HG02973 (cell line): ENCODE measurements at regions not wholly inside any gene's neighbourhood (a gene's known extent, or its start where the extent isn't known, plus 50 kb on each side); places are given as distances from the start of the nearest gene placed in this dataset.

Experiments
- ATAC-seq: cut with Tn5 transposase; IDR thresholded peaks from one replicate; pipeline ENCODE4 v1.9.1; 2021; ENCODE audit warnings: moderate library complexity; ENCODE audit not compliant: unreplicated experiment

GRCh38 chr7:9958486-9958885, 1015.2 kb upstream of the PHF14 start:
- ATAC-seq, result no peak

- no peak for ATAC-seq
Measured at GRCh38 chr7:9960460-9960859, 1013.2 kb upstream of the PHF14 start.

GRCh38 chr7:9961161-9961922, 1012.3 kb upstream of the PHF14 start:
- ATAC-seq, result no peak

- no peak for ATAC-seq
Measured at GRCh38 chr7:9962742-9963141, 1010.9 kb upstream of the PHF14 start.

GRCh38 chr7:9978106-9979064, 995.3 kb upstream of the PHF14 start:
- ATAC-seq, result no peak

- no peak for ATAC-seq
Measured at GRCh38 chr7:9981742-9982349, 991.8 kb upstream of the PHF14 start.

- ATAC-seq, result no peak
Measured at GRCh38 chr7:9983048-9983447, 990.6 kb upstream of the PHF14 start.

GRCh38 chr7:10015687-10016086, 958.0 kb upstream of the PHF14 start:
- no peak for ATAC-seq

- ATAC-seq, result no peak
Measured at GRCh38 chr7:10022480-10022879, 951.2 kb upstream of the PHF14 start.

- no peak for ATAC-seq
Measured at GRCh38 chr7:10022957-10023356, 950.7 kb upstream of the PHF14 start.

GRCh38 chr7:10034843-10035556, 938.7 kb upstream of the PHF14 start:
- no peak for ATAC-seq

GRCh38 chr7:10036693-10037092, 937.0 kb upstream of the PHF14 start:
- ATAC-seq, result no peak

GRCh38 chr7:10038351-10038750, 935.3 kb upstream of the PHF14 start:
- no peak for ATAC-seq

GRCh38 chr7:10040674-10041073, 933.0 kb upstream of the PHF14 start:
- no peak for ATAC-seq

GRCh38 chr7:10070899-10071298, 902.8 kb upstream of the PHF14 start:
- ATAC-seq, result no peak

GRCh38 chr7:10075866-10076265, 897.8 kb upstream of the PHF14 start:
- no peak for ATAC-seq

GRCh38 chr7:10076660-10077300, 896.9 kb upstream of the PHF14 start:
- ATAC-seq, result no peak

- no peak for ATAC-seq
Measured at GRCh38 chr7:10079572-10079971, 894.1 kb upstream of the PHF14 start.

GRCh38 chr7:10082896-10083295, 890.8 kb upstream of the PHF14 start:
- ATAC-seq, result no peak

- ATAC-seq, result no peak
Measured at GRCh38 chr7:10083766-10084165, 889.9 kb upstream of the PHF14 start.
